Lower leg skin (tissue), 4 donors: ENCODE measurements at regions not wholly inside any gene's neighbourhood (a gene's known extent, or its start where the extent isn't known, plus 50 kb on each side); places are given as distances from the start of the nearest gene placed in this dataset.

ENCODE experiments used
- DNase-seq, 2 donors: peaks; one replicate each; pipeline ENCODE4 v3.0.0-alpha.2; 2019; ENCODE audit warnings: low spot score in 2 of 2
- H3K4me3 ChIP-seq: fragments of 200-600 bp; sonication (generic); 2 replicates; pipeline ENCODE4 v1.5.1; 2017; ENCODE audit warnings: mild to moderate bottlenecking, low read depth; ENCODE audit not compliant: poor library complexity, severe bottlenecking
- CTCF ChIP-seq, 3 donors: fragments of 450-650 bp; IDR thresholded peaks; one replicate each; pipeline ENCODE4 v1.5.1; 2016; ENCODE audit warnings: antibody characterized with exemption in 3 of 3, mild to moderate bottlenecking in 3 of 3, moderate library complexity in 2 of 3
- POLR2A ChIP-seq, 2 donors: fragments of 450-650 bp; IDR thresholded peaks; one replicate each; pipeline ENCODE4 v1.6.1; 2016 to 2017; ENCODE audit warnings: antibody characterized with exemption in 2 of 2, mild to moderate bottlenecking in 1 of 2, moderate library complexity in 1 of 2
- WGBS, 2 donors: methylation state at CpG; one replicate each; pipeline ENCODE4 v1.1.5; 2018; 5-methylcytosine and 5-hydroxymethylcytosine counted together
- intact Hi-C: fragments of 100-400 bp; cut with DNase I; formaldehyde crosslinking; loops from one replicate; pipeline ENCODE4 v1.15.0; 2023; ENCODE audit warnings: low total_unique reads

GRCh38 chr1:37243368-37244082, 209.2 kb upstream of the GRIK3 start:
- H3K4me3 ChIP-seq, result no peak overlapping the region
- WGBS, 2 donors, result 58 to 62% methylated on average over 12 of the region's 12 CpGs
- intact Hi-C loops, result no loop called here
- TF ChIP-seq POLR2A (IDR thresholded peaks at IDR 0.05) (no peak), CTCF (IDR thresholded peaks at IDR 0.05) (no peak)
- DNase-seq, result no peak

GRCh38 chr1:37244083-37244480, 209.8 kb upstream of the GRIK3 start:
- H3K4me3 ChIP-seq, result no peak overlapping the region
- WGBS, 2 donors, result 67 to 68% methylated on average over 6 of the region's 6 CpGs
- intact Hi-C loops, result no loop called here
- TF ChIP-seq CTCF (IDR thresholded peaks at IDR 0.05) (no peak), POLR2A (IDR thresholded peaks at IDR 0.05) (no peak)
- DNase-seq, result no peak

- no peak for DNase-seq
- no peak overlapping the region for H3K4me3 ChIP-seq
- 78 to 79% methylated on average over 3 of the region's 3 CpGs for WGBS, 2 donors
- TF ChIP-seq POLR2A (IDR thresholded peaks at IDR 0.05) (no peak), CTCF (IDR thresholded peaks at IDR 0.05) (no peak)
- intact Hi-C loops, result no loop called here
These were observed 210.5 kb upstream of the GRIK3 start for GRCh38 chr1:37244815-37245214.

- 50 to 51% methylated on average over 6 of the region's 6 CpGs for WGBS, 2 donors
- intact Hi-C loops, result no loop called here
- no peak for TF ChIP-seq POLR2A (IDR thresholded peaks at IDR 0.05)
- no peak for TF ChIP-seq CTCF (IDR thresholded peaks at IDR 0.05)
These were observed 212.3 kb upstream of the GRIK3 start for GRCh38 chr1:37246631-37247030.

GRCh38 chr1:37250371-37250770, 216.1 kb upstream of the GRIK3 start:
- peak in 1 of 2 donors; percentile 5 for DNase-seq
- 36 to 54% methylated on average over 4 of the region's 4 CpGs for WGBS, 2 donors
- intact Hi-C loops, result no loop called here
- no peak overlapping the region for H3K4me3 ChIP-seq
- no peak for TF ChIP-seq POLR2A (IDR thresholded peaks at IDR 0.05)
- no peak for TF ChIP-seq CTCF (IDR thresholded peaks at IDR 0.05)

More at GRCh38 chr1:37246631-37247030, 212.3 kb upstream of the GRIK3 start:
- H3K4me3 ChIP-seq, result no peak overlapping the region
- DNase-seq, result no peak
